Dedifferentiated amniotic fluid mesenchymal stem cell (primary cell): ENCODE measurements at regions not wholly inside any gene's neighbourhood (a gene's known extent, or its start where the extent isn't known, plus 50 kb on each side); places are given as distances from the start of the nearest gene placed in this dataset.

Source experiments
- DNase-seq: peaks from one replicate; pipeline ENCODE4 v3.0.0-alpha.2; 2016; ENCODE audit errors: extremely low spot score

DNA sequence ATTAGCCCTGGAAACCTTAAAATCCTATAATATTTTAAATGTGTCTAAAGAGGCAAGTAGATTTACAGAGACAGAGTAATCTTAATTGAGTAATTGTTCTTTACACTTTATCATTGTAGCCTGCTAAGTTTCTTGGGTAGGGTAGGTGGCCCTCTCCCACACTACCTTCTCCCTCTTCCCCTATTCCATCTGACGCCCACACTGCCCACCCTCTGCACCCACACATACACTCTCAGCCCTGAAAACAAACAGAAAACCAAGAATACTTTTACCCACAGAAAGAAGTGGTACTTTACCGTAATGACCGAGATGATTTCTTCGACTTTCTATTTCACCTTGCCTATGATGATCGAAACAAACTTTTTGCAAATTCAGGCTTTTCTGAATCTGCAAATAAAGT is 320.4 kb upstream of the OBI1 start:
- no peak for DNase-seq

DNA sequence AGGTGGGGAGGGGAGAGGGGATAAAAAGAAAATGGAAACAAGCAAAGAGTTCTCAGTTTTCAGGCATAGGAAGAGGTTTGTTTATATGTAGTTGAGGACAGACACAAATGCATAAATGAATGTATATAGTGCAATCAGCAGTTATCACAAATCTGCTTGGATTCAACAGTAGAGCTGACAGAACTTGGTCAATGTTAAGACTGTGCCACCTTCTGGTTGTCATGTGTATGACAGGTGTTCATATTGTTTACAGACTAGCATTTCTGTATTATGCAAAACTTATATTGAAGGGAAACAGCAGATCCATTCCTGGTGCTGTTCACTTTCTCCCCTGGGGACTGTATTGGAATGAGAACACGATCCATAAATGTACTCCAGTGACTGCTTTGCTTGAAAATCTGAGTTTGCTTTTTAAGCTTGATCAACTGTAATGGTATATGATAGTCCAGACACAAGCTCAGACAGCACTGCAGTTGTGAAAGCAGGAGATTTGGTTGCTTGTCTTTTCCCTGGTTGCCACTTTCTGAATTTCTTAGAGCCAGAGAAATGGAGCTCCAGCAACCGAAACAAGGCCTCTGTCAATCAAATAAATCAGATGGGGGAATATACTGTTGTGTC is 319.5 kb upstream of the OBI1 start:
- DNase-seq, result peak; percentile 57

DNA sequence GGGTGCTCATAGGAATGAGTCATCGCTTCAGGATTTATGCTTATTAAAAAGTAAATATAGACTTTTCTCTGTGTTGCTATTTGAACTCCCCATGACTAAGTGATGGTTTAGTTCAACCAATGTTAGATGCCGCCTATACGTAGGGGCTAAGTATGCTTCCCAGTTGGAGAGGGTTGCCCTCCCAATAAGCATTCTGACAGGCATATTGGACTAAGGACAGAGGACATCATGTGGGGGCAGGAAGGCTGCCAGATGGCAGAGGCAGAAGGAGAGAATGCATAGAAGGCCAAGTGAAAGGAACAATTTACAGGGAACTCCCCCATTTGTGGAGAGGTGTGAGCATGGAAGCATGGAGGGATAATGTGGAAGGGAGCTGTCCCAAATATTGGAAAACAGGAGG is 318.4 kb upstream of the OBI1 start:
- DNase-seq, result no peak

DNA sequence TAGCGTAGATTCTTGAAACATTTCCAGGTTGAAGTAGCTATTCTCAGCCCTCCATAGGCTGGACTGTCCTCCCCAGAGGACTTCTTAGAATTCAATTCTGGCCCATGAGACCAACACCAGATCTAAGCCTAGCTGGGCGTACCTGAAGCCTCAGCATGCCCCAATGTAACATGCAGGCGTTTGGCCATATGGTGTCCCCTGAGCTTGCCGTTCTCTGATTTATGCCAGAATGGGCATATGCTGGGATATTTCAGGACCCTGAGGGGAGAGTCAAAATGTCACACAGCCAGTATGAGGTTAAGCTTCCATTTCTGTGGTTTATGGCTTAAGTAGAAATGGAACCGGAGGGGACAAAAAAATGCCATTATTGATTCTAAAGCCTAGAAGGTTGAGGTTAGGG is 317.7 kb upstream of the OBI1 start:
- DNase-seq, result no peak

DNA sequence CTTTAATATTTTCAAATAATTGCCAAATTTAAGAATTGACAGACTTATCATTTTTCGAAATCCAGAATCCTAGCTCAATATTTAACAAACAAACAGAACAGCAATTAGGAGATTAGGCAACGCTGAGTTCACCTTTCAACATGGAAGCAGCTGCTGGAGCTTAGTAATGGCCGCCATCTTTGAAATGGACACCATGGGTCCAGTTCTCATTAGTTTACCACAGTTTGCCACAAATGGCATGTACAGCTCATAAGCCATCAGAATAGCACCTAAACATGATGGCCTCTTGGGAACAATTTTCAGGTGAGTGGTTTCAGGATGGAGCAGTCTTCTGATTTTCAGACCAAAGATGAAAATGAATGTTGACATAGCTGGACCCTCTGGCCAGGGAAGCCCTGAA is 313.6 kb upstream of the OBI1 start:
- DNase-seq, result no peak

DNA sequence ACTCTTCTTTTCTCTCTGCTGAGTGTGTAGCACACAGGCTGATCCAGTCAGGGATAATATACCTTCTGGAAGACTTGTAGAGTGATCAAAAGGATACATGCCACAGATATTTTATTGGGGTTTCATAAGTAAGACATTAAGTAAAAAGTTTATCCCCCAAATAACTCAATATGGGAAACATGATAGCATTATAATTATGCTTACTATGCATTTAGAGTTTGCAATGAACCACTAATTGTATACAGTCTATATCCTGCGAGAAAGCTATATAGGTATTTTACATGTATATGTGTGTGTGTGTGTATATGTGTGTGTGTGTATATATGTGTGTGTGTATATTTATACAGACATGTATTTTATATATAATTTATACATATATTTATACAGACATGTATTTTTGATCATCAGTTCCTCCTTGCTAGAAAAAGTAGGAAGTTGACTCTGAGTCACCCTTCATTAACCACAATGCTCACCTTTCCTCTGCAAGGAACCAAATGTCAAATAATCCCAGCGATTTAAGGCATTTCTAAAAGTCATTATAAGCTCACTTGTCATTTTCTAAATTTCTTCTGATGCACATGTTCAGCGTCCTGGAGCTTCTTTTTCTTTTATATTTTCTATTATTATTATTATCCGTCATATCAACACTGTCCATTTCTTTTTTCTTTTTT is 312.5 kb upstream of the OBI1 start:
- no peak for DNase-seq

DNA sequence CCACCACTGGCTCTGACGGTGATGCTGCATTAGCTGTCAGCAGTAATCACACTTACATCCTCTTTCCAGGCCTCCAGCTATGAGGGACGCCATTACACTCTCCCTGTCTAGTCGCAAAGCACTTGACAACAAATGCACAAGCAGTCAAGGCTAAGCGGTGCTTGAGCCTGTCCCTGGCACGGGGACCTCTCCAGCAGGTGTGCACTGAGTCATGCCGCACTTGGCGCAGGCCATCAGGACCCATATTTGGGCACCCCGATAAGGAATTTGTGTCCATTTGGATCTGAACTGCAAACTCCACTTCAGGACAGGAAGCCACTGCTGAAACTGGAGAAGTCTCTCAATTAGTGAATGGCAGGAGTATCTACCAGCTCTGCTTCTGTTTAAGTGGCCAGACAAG is 301.9 kb upstream of the OBI1 start:
- no peak for DNase-seq

DNA sequence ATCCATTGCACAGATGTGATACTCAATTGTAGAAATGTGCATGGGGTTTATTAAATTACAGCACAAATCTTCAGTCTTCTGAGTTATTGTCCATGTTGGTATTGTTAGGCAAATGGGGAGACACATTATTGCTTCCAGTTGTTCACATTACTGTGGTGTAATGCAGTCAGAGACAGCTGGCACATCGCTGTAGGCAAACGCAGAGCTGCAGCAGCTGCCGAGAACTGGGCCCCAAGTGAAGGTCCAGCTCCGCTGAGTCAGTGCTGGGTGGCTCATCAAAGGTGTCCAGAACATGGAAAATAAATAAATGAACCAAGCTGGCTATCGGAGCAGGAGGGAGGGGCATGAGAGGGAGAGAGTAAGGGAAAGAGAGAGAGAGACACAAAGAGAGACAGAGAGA is 299.1 kb upstream of the OBI1 start:
- no peak for DNase-seq

DNA sequence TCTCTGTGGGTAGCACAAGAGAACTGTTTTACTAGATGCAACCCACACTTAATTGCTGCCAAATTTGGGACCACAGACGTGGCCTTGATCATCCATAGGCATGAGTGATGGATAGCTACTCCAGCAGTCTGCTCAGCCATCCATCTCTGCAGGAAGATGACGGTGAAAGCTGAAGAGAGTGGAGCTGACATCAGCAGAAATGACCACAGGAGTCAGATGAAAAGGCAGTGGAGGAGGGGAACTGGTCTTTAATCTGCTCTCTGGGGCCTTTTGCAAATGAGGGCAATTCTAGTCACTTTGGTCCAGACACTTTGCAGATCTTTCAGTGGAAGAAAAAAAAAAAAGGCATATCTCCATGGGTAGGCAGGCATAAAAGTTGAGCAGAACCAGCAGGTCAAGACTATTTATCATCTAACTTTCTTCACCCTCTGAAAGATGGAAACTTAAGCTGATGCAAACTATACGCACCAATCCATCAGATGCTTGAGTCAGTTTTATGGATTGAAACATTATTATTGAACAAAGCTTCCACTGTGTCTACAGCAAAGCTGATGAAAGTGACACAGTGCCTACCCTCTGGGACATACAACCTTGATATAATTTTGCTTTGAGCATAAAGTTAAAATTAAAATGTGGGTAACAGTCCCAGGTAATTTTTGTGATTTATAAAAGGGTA is 281.6 kb upstream of the OBI1 start:
- no peak for DNase-seq

DNA sequence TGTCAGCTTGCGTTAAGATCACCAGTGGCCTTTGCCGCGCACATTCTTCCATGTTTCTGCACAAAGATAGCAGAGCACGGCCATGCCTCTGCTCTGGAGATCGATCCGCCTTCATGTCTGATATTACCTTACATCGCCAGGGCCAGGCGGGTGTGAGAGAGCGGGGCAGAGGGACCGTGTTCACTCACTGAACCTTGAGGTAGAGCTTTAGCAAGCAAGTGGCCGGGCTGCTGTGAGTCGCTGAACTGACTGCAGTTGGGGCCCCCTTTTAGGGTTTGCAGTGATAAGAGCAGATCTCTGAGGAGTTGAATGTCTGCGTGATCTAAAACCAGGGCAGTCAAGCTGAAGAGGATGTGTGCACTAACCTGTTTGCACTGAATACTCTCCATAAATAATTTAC is 275.4 kb upstream of the OBI1 start:
- no peak for DNase-seq

DNA sequence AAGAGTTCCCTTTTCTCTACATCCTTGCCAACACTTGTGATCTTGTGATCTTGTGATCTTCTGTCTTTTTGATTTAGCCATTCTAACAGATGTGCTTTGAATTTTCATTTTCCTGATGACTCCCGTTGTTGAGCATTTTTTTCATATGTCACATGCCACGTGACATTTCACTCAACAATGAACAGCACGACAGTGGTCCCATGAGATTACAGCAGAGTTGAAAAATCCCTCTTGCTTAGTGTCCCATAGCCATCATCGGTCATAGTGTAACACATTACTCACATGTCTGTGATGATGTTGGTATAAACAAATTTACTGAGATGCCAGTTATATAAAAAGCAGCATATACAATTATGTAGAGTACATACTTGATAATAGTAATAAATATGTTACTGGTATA is 256.1 kb upstream of the OBI1 start:
- no peak for DNase-seq

DNA sequence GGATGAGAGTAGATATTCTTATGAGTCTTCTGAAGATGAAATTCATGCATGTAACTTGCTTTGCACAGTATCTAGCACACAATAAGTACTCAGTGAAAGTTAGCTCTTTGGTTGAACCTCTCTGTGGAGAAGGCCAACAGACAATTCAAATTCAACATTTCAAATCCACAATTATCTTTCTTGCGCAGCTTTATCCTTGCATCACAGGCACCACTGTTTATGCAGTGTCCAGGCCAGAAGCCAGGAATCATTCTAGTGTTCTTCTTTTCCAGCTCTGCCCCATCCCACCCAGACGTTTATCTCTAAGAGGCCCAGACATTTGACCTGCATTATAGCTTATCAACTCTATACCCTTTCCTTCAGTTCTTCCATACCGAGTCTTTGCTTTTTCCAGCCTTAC is 254.7 kb upstream of the OBI1 start:
- DNase-seq, result no peak

DNA sequence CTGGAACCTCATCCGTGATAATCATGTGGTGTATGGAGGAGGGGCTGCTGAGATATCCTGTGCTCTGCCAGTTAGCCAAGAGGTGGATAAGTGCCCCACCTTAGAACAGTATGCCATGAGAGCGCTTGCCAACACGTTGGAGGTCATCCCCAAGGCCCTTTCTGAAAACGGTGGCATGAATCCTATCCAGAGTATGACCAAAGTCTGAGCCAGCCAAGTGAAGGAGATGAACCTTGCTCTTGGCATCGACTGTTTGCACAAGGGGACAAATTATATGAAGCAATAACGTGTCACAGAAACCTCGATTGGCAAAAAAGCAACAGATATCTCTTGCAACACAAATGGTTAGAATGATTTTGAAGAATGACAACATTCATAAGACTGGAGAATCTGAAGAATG is 251.2 kb upstream of the OBI1 start:
- DNase-seq, result no peak

DNA sequence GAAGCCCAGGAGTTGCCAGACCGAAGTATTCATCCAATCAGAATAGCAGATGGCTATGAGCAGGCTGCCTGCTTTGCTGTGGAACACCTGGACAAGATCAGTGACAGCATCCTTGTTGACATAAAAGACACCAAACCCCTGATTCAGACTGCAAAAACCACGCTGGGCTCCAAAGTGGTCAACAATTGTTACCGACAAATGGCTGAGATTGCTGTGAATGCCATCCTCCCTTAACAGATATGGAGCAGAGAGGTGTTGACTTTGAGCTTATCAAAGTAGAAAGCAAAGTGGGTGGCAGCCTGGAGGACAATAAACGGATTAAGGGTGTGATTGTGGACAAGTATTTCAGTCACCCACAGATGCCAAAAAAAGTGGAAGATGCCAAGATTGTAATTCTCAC is 250.3 kb upstream of the OBI1 start:
- DNase-seq, result no peak

DNA sequence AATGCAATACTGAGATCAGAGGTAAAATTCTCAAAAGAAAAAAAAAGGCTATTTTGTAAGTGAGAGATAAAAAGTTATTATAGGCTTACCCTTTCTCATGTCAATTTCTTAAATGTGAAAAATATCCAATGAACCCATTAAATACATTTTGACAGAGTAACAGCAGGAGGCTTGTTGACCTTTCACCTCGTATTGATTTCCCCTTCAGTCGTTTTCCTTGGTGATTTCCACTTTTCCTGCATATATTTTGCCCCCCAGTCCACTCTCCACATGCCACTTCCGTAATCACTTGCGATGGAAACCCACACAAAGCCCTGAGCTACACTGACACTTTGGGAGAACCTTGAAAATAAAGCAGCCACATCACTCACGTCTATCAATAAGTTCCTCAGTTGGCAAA is 248.1 kb upstream of the OBI1 start:
- DNase-seq, result no peak

DNA sequence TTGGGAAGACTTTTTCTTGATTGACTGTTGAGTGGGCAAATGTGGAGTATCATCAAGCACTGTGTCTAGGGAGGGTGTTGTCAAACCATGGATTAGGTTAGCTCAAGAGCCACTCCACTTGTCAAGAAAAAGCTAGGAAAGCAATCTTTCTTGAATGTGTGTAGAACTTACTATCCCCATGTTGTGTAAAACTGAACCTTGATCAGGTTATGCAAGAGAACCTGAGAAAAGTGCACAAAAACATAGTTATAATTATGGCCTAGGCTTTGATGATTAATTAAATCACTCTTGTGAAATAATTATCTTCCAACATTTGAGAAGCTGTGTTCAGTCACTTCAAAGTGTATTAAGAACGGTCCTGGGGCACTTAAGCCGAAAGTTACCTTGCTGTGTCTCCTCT is 238.2 kb upstream of the OBI1 start:
- DNase-seq, result no peak

DNA sequence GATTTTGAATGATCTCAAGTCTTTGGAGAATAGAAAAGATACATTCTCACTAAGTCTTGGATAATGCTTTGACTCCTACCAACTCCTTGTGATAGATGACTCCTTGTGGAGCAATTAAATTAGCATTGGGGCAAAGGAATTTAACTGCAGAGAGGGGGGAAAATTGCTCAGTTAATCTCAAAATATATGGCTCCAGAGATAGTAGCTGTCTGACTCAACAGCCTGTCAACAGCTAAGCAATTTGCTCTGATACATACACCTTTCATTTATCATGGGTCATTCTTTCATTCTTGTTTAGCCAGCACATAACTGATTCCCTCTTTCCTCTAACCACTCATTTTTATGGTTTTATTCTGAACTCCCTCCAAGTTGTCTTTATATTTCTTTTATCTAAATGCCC is 225.6 kb upstream of the OBI1 start:
- DNase-seq, result no peak

DNA sequence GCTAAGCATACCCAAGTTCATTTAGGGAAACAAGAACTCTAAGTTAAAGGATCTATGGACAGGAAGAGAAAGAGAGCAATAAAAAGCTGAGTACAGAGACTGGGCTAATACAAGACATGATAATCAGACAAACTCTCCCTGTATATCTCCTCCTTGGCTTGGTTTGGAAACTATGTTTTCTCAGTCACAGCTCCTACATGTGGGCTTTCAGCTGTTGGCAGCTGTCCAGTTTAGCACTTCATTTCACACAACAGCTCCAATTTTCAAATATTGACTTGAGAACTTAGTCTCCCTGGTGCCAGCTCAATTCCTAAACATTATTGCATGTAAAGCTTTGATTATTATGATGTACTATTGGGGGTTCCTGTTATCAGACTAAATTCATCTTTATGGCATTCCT is 222.8 kb upstream of the OBI1 start:
- DNase-seq, result no peak

DNA sequence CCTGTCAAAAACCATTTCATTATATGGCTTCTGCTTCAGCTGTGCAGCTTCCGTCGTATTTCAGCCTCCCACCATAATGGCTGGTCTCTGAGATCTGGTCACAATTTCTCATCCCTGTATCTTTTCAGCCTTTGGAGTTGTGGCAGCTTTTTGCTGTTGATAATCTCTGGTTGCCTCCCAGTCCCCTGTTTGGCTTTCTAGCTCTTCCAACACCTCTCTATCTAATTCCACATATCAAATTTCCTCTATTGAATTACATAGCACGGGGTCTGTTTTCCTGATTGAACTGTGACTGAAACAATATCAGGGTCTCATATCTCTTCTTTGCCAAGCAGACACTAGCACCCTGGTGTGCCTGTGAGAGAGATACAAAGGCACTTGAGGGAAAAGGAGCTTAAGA is 222.1 kb upstream of the OBI1 start:
- no peak for DNase-seq

DNA sequence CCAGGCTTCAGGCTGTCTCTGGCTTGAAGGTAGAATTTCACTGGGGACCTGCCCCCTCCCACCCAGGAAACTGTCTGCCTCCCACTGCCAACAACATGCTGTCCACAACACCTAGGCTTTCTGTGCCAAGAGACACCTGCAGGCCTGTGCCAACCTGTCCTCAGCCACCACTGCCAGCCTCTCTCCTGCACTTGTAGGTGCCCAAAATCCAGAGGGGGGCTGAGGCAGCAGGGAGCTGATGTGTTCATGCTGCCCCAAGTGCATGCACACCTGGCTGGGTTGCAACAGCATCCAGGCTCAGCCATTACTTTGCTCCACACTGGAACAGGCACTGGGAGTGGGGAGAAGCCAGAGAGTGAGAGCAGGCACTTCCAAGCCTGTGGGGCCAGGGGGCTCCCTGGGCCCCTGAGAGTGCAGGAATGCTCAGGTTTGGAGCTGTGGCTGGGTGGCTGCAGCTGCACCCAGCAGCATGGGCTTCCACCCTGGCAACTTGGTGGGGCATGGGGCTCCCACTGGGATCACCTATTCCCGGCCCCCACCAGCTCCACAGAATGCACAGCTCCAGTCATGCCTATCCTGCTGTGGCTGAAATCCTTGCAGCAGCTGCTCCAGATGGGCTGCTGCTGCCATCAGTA is 218.1 kb upstream of the OBI1 start:
- no peak for DNase-seq

DNA sequence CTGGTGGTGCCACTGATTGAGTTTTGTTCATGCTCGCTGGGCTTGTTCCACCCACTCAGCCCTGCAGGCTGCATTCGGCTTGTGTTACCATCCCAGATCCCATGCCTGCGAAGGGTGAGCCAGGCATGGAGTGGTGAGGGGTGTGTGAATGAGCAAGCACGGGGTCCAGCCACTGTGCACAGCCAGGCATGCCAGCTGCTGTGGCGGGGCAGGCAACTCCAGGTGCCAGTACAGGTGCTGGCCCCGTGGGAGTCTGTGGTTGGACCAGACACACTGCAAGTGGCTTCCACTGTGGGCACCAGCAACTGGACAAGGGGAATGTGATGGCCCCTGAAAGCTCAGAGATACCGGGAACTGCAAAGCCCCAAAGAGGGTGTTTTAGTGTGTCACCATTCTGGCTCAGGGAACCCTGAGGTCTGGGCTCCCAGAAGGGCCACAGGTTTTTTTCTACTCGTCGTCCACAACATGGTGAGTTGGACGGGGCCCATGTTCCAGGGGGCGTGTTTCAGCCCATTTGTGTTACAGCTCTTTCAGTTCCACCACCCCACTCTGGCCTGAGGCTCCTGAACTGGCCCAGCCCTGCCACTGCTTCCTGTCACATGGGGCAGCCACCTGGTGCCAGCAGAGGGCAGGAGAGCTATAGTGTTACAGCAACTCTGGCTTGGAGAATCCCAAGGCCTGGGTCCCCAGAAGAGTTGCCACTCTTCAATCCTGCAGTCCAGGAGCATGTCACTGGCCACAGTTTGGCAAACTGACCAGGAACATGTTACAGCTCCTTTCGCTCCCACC is 217.0 kb upstream of the OBI1 start:
- no peak for DNase-seq

DNA sequence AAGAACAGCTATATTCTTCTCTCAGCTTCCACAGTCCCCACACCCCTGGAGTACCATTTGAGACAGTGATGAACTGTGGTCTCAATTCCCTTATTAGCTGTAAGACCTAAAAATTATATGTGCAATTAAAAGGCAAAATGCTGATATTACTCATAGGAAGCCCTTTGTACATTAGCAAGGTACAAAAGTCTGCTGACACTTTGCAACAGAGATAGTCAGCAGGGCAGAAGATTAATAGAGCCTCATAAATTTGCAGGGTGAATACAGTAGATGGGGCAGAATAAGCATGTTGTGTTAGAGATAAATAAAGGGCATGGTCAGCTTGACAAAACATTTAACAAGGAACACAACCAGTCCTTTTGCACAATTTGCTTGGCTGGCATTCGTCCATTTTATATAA is 210.0 kb upstream of the OBI1 start:
- DNase-seq, result no peak
